Astrocyte of the cerebellum (primary cell): ENCODE measurements at regions not wholly inside any gene's neighbourhood (a gene's known extent, or its start where the extent isn't known, plus 50 kb on each side); places are given as distances from the start of the nearest gene placed in this dataset.

Experiments used
- DNase-seq: peaks from one replicate; pipeline ENCODE4 v3.0.0-alpha.2; 2011; ENCODE audit warnings: low read depth
- H3K4me3 ChIP-seq: 2 replicates; pipeline ENCODE4 v1.5.1; 2011; ENCODE audit warnings: mild to moderate bottlenecking, low read depth, low read length, moderate library complexity
- CTCF ChIP-seq: IDR thresholded peaks from 2 replicates; pipeline ENCODE4 v1.5.1; 2012; ENCODE audit warnings: low read length, low read depth, moderate library complexity, mild to moderate bottlenecking; ENCODE audit errors: missing control alignments
- in situ Hi-C: cut with HindIII; loops from 2 replicates; pipeline ENCODE4 v1.10.0; 2017; ENCODE audit warnings: low sequenced_read_pairs

GRCh38 chr10:28862219-28862618 is 184.9 kb downstream of the BAMBI start:
- no peak for TF ChIP-seq CTCF
- DNase-seq, result no peak
- in situ Hi-C loops, result no loop called here
- H3K4me3 ChIP-seq, result no peak overlapping the region

GRCh38 chr10:28869606-28870201 is 192.4 kb downstream of the BAMBI start:
- no peak overlapping the region for H3K4me3 ChIP-seq
- no peak for DNase-seq
- in situ Hi-C loops, result no loop called here
- no peak for TF ChIP-seq CTCF

GRCh38 chr10:28871665-28872064 is 194.3 kb downstream of the BAMBI start:
- in situ Hi-C loops, result no loop called here
- no peak overlapping the region for H3K4me3 ChIP-seq
- no peak for TF ChIP-seq CTCF
- no peak for DNase-seq

GRCh38 chr10:28872587-28873165 is 195.4 kb downstream of the BAMBI start:
- no peak for TF ChIP-seq CTCF
- no peak overlapping the region for H3K4me3 ChIP-seq
- in situ Hi-C loops, result no loop called here
- DNase-seq, result no peak

- in situ Hi-C loops, result no loop called here
- DNase-seq, result no peak
- no peak overlapping the region for H3K4me3 ChIP-seq
- TF ChIP-seq CTCF, result no peak
These were observed 196.2 kb downstream of the BAMBI start for GRCh38 chr10:28873540-28873939.

GRCh38 chr10:28874210-28874609 is 196.9 kb downstream of the BAMBI start:
- no peak for DNase-seq
- H3K4me3 ChIP-seq, result no peak overlapping the region
- in situ Hi-C loops, result no loop called here
- TF ChIP-seq CTCF, result no peak
